ENCODE measurements at regions not wholly inside any gene's neighbourhood (a gene's known extent, or its start where the extent isn't known, plus 50 kb on each side); places are given as distances from the start of the nearest gene placed in this dataset.
"Not testable (repeated sequence)": the region's sequence is repeated elsewhere in the genome, so short reads cannot be mapped to it uniquely, and the experiment has no call there.

- not testable (repeated sequence) for DNase-seq (ENCODE audit: low read depth, low spot score); H3K27ac ChIP-seq
These were observed 525.4 kb downstream of the RERGL start for GRCh38 chr12:17564630-17565029.

GRCh38 chr12:17550011-17550410 lies 540.0 kb downstream of the RERGL start:
- no peak for DNase-seq (ENCODE audit: low read depth, low spot score)
- no peak overlapping the region for H3K27ac ChIP-seq

- no peak for DNase-seq (ENCODE audit: low read depth, low spot score)
- H3K27ac ChIP-seq = no peak overlapping the region
These were observed 549.1 kb downstream of the RERGL start for GRCh38 chr12:17540921-17541320.

- no peak for DNase-seq (ENCODE audit: low read depth, low spot score)
These were observed 561.6 kb downstream of the RERGL start for GRCh38 chr12:17528394-17528793.

GRCh38 chr12:17527021-17527420 lies 563.0 kb downstream of the RERGL start:
- DNase-seq (ENCODE audit: low read depth, low spot score) = no peak
- no peak overlapping the region for H3K27ac ChIP-seq

More at GRCh38 chr12:17528394-17528793, 561.6 kb downstream of the RERGL start:
- no peak overlapping the region for H3K27ac ChIP-seq

- DNase-seq (ENCODE audit: low read depth, low spot score) = no peak
- H3K27ac ChIP-seq = no peak overlapping the region
These were observed 578.6 kb downstream of the RERGL start for GRCh38 chr12:17511369-17511768.

- no peak overlapping the region for H3K27ac ChIP-seq
- DNase-seq (ENCODE audit: low read depth, low spot score) = no peak
These were observed 582.7 kb downstream of the RERGL start for GRCh38 chr12:17507336-17507735.

- no peak overlapping the region for H3K27ac ChIP-seq
- DNase-seq (ENCODE audit: low read depth, low spot score) = no peak
These were observed 586.3 kb downstream of the RERGL start for GRCh38 chr12:17503742-17504141.

GRCh38 chr12:17489452-17489851 lies 600.5 kb downstream of the RERGL start:
- DNase-seq (ENCODE audit: low read depth, low spot score) = no peak
- no peak overlapping the region for H3K27ac ChIP-seq

- H3K27ac ChIP-seq = no peak overlapping the region
- DNase-seq (ENCODE audit: low read depth, low spot score) = no peak
These were observed 610.9 kb downstream of the RERGL start for GRCh38 chr12:17478908-17479673.

- no peak for DNase-seq (ENCODE audit: low read depth, low spot score)
- H3K27ac ChIP-seq = no peak overlapping the region
These were observed 619.5 kb downstream of the RERGL start for GRCh38 chr12:17470460-17470859.

- DNase-seq (ENCODE audit: low read depth, low spot score) = no peak
- H3K27ac ChIP-seq = no peak overlapping the region
These were observed 630.8 kb downstream of the RERGL start for GRCh38 chr12:17459214-17459613.

GRCh38 chr12:17456486-17456885 lies 633.5 kb downstream of the RERGL start:
- no peak for DNase-seq (ENCODE audit: low read depth, low spot score)
- H3K27ac ChIP-seq = no peak overlapping the region

- H3K27ac ChIP-seq = no peak overlapping the region
- no peak for DNase-seq (ENCODE audit: low read depth, low spot score)
These were observed 651.9 kb downstream of the RERGL start for GRCh38 chr12:17438141-17438540.

- H3K27ac ChIP-seq = no peak overlapping the region
- no peak for DNase-seq (ENCODE audit: low read depth, low spot score)
These were observed 673.2 kb downstream of the RERGL start for GRCh38 chr12:17416748-17417147.

GRCh38 chr12:17414596-17414995 lies 675.4 kb downstream of the RERGL start:
- no peak for DNase-seq (ENCODE audit: low read depth, low spot score)
- no peak overlapping the region for H3K27ac ChIP-seq

GRCh38 chr12:17411662-17412061 lies 678.3 kb downstream of the RERGL start:
- H3K27ac ChIP-seq = no peak overlapping the region
- no peak for DNase-seq (ENCODE audit: low read depth, low spot score)

- no peak for DNase-seq (ENCODE audit: low read depth, low spot score)
- H3K27ac ChIP-seq = no peak overlapping the region
These were observed 701.3 kb downstream of the RERGL start for GRCh38 chr12:17388679-17389078.

GRCh38 chr12:17383321-17383720 lies 706.7 kb downstream of the RERGL start:
- no peak for DNase-seq (ENCODE audit: low read depth, low spot score)
- H3K27ac ChIP-seq = no peak overlapping the region

- no peak overlapping the region for H3K27ac ChIP-seq
- DNase-seq (ENCODE audit: low read depth, low spot score) = no peak
These were observed 708.8 kb downstream of the RERGL start for GRCh38 chr12:17381211-17381610.

- no peak overlapping the region for H3K27ac ChIP-seq
- no peak for DNase-seq (ENCODE audit: low read depth, low spot score)
These were observed 717.5 kb downstream of the RERGL start for GRCh38 chr12:17372508-17372907.

- no peak for DNase-seq (ENCODE audit: low read depth, low spot score)
- H3K27ac ChIP-seq = no peak overlapping the region
These were observed 718.3 kb downstream of the RERGL start for GRCh38 chr12:17371491-17372215.

Data from epithelial cell of prostate (primary cell).